Lower leg skin (tissue), 4 donors: ENCODE measurements at regions not wholly inside any gene's neighbourhood (a gene's known extent, or its start where the extent isn't known, plus 50 kb on each side); places are given as distances from the start of the nearest gene placed in this dataset.
"Not testable (repeated sequence)": the region's sequence is repeated elsewhere in the genome, so short reads cannot be mapped to it uniquely, and the experiment has no call there.

Source experiments
- DNase-seq, 2 donors: peaks; one replicate each; pipeline ENCODE4 v3.0.0-alpha.2; 2019; ENCODE audit warnings: low spot score in 2 of 2
- H3K4me3 ChIP-seq: fragments of 200-600 bp; sonication (generic); 2 replicates; pipeline ENCODE4 v1.5.1; 2017; ENCODE audit warnings: mild to moderate bottlenecking, low read depth; ENCODE audit not compliant: poor library complexity, severe bottlenecking
- POLR2A ChIP-seq, 2 donors: fragments of 450-650 bp; IDR thresholded peaks; one replicate each; pipeline ENCODE4 v1.6.1; 2016 to 2017; ENCODE audit warnings: antibody characterized with exemption in 2 of 2, mild to moderate bottlenecking in 1 of 2, moderate library complexity in 1 of 2
- WGBS, 2 donors: methylation state at CpG; one replicate each; pipeline ENCODE4 v1.1.5; 2018; 5-methylcytosine and 5-hydroxymethylcytosine counted together
- intact Hi-C: fragments of 100-400 bp; cut with DNase I; formaldehyde crosslinking; loops from one replicate; pipeline ENCODE4 v1.15.0; 2023; ENCODE audit warnings: low total_unique reads
- TF ChIP-seq, protein P1 (sequence below), 3 donors: fragments of 450-650 bp; IDR thresholded peaks; one replicate each; pipeline ENCODE4 v1.5.1; 2016; ENCODE audit warnings: antibody characterized with exemption in 3 of 3, mild to moderate bottlenecking in 3 of 3, moderate library complexity in 2 of 3

DNA sequence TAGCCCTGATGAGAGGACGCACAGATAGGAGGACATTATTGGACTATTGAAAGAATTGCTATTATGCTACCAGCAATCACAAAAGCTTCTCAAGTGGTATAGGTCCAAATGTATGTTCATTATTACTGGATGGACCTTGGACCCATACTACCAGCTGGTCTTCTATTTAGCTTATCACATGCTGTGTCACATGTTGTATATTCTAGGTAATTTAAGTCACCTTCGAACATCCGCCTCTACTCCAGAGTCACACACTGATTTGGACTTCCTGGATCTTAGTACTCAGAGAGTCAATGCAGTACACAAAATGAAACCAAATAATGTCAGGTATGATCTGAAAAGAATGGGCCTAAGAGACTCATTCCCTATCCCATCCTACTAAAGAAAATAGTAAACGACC is 534.0 kb upstream of the API5 start:
- TF ChIP-seq, protein P1, sequence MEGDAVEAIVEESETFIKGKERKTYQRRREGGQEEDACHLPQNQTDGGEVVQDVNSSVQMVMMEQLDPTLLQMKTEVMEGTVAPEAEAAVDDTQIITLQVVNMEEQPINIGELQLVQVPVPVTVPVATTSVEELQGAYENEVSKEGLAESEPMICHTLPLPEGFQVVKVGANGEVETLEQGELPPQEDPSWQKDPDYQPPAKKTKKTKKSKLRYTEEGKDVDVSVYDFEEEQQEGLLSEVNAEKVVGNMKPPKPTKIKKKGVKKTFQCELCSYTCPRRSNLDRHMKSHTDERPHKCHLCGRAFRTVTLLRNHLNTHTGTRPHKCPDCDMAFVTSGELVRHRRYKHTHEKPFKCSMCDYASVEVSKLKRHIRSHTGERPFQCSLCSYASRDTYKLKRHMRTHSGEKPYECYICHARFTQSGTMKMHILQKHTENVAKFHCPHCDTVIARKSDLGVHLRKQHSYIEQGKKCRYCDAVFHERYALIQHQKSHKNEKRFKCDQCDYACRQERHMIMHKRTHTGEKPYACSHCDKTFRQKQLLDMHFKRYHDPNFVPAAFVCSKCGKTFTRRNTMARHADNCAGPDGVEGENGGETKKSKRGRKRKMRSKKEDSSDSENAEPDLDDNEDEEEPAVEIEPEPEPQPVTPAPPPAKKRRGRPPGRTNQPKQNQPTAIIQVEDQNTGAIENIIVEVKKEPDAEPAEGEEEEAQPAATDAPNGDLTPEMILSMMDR (IDR thresholded peaks at IDR 0.05) = no peak

DNA sequence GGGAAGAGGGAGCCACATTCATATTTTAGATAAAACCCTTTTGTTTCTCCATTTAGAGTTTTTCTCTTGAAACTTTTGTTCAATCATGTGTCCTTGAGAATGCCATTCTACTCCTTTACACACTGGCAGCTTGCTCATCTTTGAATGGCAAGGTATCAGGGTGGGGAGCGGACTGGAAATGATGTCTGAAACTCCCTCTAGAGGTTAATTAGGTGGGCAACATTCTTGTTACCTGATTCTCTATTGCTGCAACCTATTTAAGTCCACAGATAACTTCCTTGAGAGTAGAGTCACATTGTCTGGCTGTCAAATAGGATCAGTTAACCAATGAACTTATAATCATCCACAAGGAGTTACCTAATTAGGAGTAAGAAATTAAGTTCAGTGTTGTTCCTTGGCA is 533.6 kb upstream of the API5 start:
- intact Hi-C loops = no loop called here
- TF ChIP-seq POLR2A (IDR thresholded peaks at IDR 0.05) = no peak
- TF ChIP-seq, protein P1 (IDR thresholded peaks at IDR 0.05) = no peak
- no peak overlapping the region for H3K4me3 ChIP-seq
- WGBS, 2 donors = 77 to 89% methylated on average over 1 of the region's 1 CpG
- no peak for DNase-seq

More for the DNA sequence above, 534.0 kb upstream of the API5 start:
- intact Hi-C loops = no loop called here
- no peak overlapping the region for H3K4me3 ChIP-seq
- DNase-seq = no peak
- WGBS, 2 donors = 65 to 92% methylated on average over 4 of the region's 4 CpGs

- WGBS, 2 donors = 60 to 62% methylated on average over 3 of the region's 3 CpGs
- intact Hi-C loops = no loop called here
- H3K4me3 ChIP-seq = no peak overlapping the region
- no peak for TF ChIP-seq POLR2A (IDR thresholded peaks at IDR 0.05)
- TF ChIP-seq, protein P1 (IDR thresholded peaks at IDR 0.05) = no peak
- no peak for DNase-seq
Observed at GRCh38 chr11:42779555-42779954, 532.2 kb upstream of the API5 start.

DNA sequence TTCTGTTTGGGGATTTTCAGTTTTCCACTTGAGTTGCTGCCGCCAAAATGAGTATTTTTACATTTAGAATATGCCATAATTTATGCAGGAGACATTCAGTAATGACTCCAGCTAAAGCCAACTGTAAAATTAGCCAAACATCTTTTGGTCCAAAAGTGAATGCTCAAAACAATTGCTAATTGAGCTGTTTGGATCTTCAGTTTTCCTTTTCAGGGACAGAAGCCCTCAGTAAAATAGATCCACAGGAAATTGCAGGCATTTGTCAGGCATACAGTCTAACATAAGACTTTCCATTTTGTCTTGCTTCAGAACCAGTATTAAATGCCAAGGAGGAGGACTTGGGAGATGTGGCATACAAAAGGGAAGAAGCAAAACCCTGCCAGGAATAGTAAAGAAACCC is 524.8 kb upstream of the API5 start:
- no peak overlapping the region for H3K4me3 ChIP-seq
- DNase-seq = no peak
- no peak for TF ChIP-seq POLR2A (IDR thresholded peaks at IDR 0.05)
- TF ChIP-seq, protein P1 (IDR thresholded peaks at IDR 0.05) = no peak
- intact Hi-C loops = no loop called here
- 34 to 39% methylated on average over 1 of the region's 1 CpG for WGBS, 2 donors

- intact Hi-C loops, DNase-seq: not testable (repeated sequence)
- 100% methylated on average over 2 of the region's 2 CpGs; no CpG with 5 or more reads in 1 of the 2 donors for WGBS, 2 donors
Observed at GRCh38 chr11:42795483-42795882, 516.3 kb upstream of the API5 start.

DNA sequence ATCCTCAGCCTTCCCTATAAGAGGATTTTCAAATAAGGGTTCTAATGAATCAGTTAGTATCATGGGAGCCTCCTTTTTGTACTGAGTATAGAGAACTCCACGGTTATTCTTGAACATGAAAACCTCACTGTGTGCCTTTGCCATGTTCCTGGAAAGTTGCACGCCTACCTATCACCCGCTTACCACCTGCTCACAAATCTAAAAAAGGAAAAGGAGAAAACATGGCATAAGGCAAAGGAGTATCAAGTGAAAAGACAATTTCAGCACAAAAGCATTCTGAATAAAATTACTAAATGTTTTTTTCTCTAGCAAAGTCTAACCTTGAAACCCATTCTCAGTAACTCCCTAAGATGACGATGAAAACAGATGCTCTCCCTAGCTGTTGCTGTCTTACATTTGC is 511.8 kb upstream of the API5 start:
- H3K4me3 ChIP-seq = no peak overlapping the region
- no peak for TF ChIP-seq POLR2A (IDR thresholded peaks at IDR 0.05)
- TF ChIP-seq, protein P1 (IDR thresholded peaks at IDR 0.05) = no peak
- DNase-seq = no peak
- intact Hi-C loops = loop anchor here (10.0 kb wide), 1 partner anchor 1715 kb away; no protein-coding TSS in a partner anchor
- 88 to 93% methylated on average over 4 of the region's 4 CpGs for WGBS, 2 donors

More at GRCh38 chr11:42795483-42795882, 516.3 kb upstream of the API5 start:
- not testable (repeated sequence) for H3K4me3 ChIP-seq
